ENCODE measurements at regions not wholly inside any gene's neighbourhood (a gene's known extent, or its start where the extent isn't known, plus 50 kb on each side); places are given as distances from the start of the nearest gene placed in this dataset.

GRCh38 chr14:98886982-98887381 is 385.0 kb downstream of the BCL11B start:
- Histone ChIP-seq H3K36me3 (ENCODE audit: insufficient read depth, low read length) (no peaks in the 10 kb centered on the region), H3K9me2 (ENCODE audit: insufficient read depth, low read length) (no peaks in the 10 kb centered on the region), H3K9ac (ENCODE audit: low read length) (no peak overlapping the region), H3K4me2 (ENCODE audit: low read length) (no peak overlapping the region), H3K27ac (ENCODE audit: low read length) (no peak overlapping the region), H2AFZ (ENCODE audit: low read depth, low read length) (no peak overlapping the region), H3K4me3 (ENCODE audit: low read length) (no peak overlapping the region), H4K20me1 (ENCODE audit: insufficient read depth) (no peaks in the 10 kb centered on the region), H3K79me2 (replicated peaks; ENCODE audit: insufficient read depth, low read length) (no peaks in the 10 kb centered on the region), H3K27me3 (ENCODE audit: insufficient read depth, low read depth, low read length) (no peaks in the 10 kb centered on the region), H3F3A (ENCODE audit: insufficient read depth, low read length, poor library complexity, severe bottlenecking) (no peaks in the 10 kb centered on the region), H3K9me3 (ENCODE audit: low read length) (no peaks in the 10 kb centered on the region)
- TF ChIP-seq TAF1 (IDR thresholded peaks at IDR 0.05; ENCODE audit: low read depth) = no peak
- TF ChIP-seq EZH2 (IDR thresholded peaks at IDR 0.05; ENCODE audit: borderline replicate concordance, insufficient read depth, low read length, poor library complexity, severe bottlenecking) = no peak
- TF ChIP-seq MXI1 (conservative IDR thresholded peaks at IDR 0.05; ENCODE audit: poor library complexity, severe bottlenecking) = no peak
- TF ChIP-seq EP300 (conservative IDR thresholded peaks at IDR 0.05; ENCODE audit: poor library complexity, severe bottlenecking) = no peak
- TF ChIP-seq POLR2AphosphoS5 (IDR thresholded peaks at IDR 0.05) = no peak
- no peak for TF ChIP-seq CTCF (IDR thresholded peaks at IDR 0.05; ENCODE audit: poor library complexity, severe bottlenecking)
- TF ChIP-seq REST (IDR thresholded peaks at IDR 0.05; ENCODE audit: borderline replicate concordance) = no peak
- no peak for TF ChIP-seq SMC3 (conservative IDR thresholded peaks at IDR 0.05; ENCODE audit: poor library complexity)
- no peak for TF ChIP-seq RAD21 (conservative IDR thresholded peaks at IDR 0.05)

- Histone ChIP-seq H3K9me2 (ENCODE audit: insufficient read depth, low read length) (no peaks in the 10 kb centered on the region), H3K9ac (ENCODE audit: low read length) (no peak overlapping the region), H3K4me3 (ENCODE audit: low read length) (no peak overlapping the region), H3K27ac (ENCODE audit: low read length) (no peak overlapping the region), H3K79me2 (replicated peaks; ENCODE audit: insufficient read depth, low read length) (no peaks in the 10 kb centered on the region), H2AFZ (ENCODE audit: low read depth, low read length) (no peak overlapping the region), H4K20me1 (ENCODE audit: insufficient read depth) (no peaks in the 10 kb centered on the region), H3K27me3 (ENCODE audit: insufficient read depth, low read depth, low read length) (no peaks in the 10 kb centered on the region), H3K9me3 (ENCODE audit: low read length) (no peaks in the 10 kb centered on the region), H3K36me3 (ENCODE audit: insufficient read depth, low read length) (no peaks in the 10 kb centered on the region), H3K4me2 (ENCODE audit: low read length) (no peak overlapping the region), H3F3A (ENCODE audit: insufficient read depth, low read length, poor library complexity, severe bottlenecking) (no peaks in the 10 kb centered on the region)
- no peak for TF ChIP-seq CTCF (IDR thresholded peaks at IDR 0.05; ENCODE audit: poor library complexity, severe bottlenecking)
- no peak for TF ChIP-seq POLR2AphosphoS5 (IDR thresholded peaks at IDR 0.05)
- TF ChIP-seq EZH2 (IDR thresholded peaks at IDR 0.05; ENCODE audit: borderline replicate concordance, insufficient read depth, low read length, poor library complexity, severe bottlenecking) = no peak
- TF ChIP-seq REST (IDR thresholded peaks at IDR 0.05; ENCODE audit: borderline replicate concordance) = no peak
- no peak for TF ChIP-seq RAD21 (conservative IDR thresholded peaks at IDR 0.05)
- TF ChIP-seq TAF1 (IDR thresholded peaks at IDR 0.05; ENCODE audit: low read depth) = no peak
- TF ChIP-seq SMC3 (conservative IDR thresholded peaks at IDR 0.05; ENCODE audit: poor library complexity) = no peak
- no peak for TF ChIP-seq MXI1 (conservative IDR thresholded peaks at IDR 0.05; ENCODE audit: poor library complexity, severe bottlenecking)
- no peak for TF ChIP-seq EP300 (conservative IDR thresholded peaks at IDR 0.05; ENCODE audit: poor library complexity, severe bottlenecking)
Measured at GRCh38 chr14:98888281-98888680, 383.7 kb downstream of the BCL11B start.

Data from neural cell (in vitro differentiated cells).